Right lobe of liver (tissue), 6 donors: ENCODE measurements at regions not wholly inside any gene's neighbourhood (a gene's known extent, or its start where the extent isn't known, plus 50 kb on each side); places are given as distances from the start of the nearest gene placed in this dataset.
"Not testable (repeated sequence)": the region's sequence is repeated elsewhere in the genome, so short reads cannot be mapped to it uniquely, and the experiment has no call there.

Experiments used
- ATAC-seq, 4 donors: fragments of 200-7000 bp; cut with Tn5 transposase; one replicate each; pipeline ENCODE4 v1.9.1; 2020; ENCODE audit warnings: mild to moderate bottlenecking in 4 of 4, moderate library complexity in 4 of 4
- DNase-seq, 3 donors: peaks; one replicate each; pipeline ENCODE4 v3.0.0-alpha.2; 2020
- H3K27ac ChIP-seq, 3 donors: fragments of 200-600 bp; one replicate each; pipeline ENCODE4 v1.8.0; 2022
- H3K27me3 ChIP-seq, 2 donors: fragments of 200-600 bp; one replicate each; pipeline ENCODE4 v1.8.0; 2022
- H3K36me3 ChIP-seq, 4 donors: fragments of 200-600 bp; sonication (generic) in 1 of 4; one replicate each; pipeline versions ENCODE4 v1.5.1 to v1.8.0; 2017 to 2022; ENCODE audit warnings: control low read depth in 1 of 4
- H3K4me1 ChIP-seq, 4 donors: fragments of 200-600 bp; sonication (generic) in 1 of 4; one replicate each; pipeline versions ENCODE4 v1.5.1 to v1.8.0; 2017 to 2022; ENCODE audit warnings: control low read depth in 1 of 4
- H3K4me3 ChIP-seq, 3 donors: fragments of 200-600 bp; one replicate each; pipeline ENCODE4 v1.8.0; 2022
- H3K9me3 ChIP-seq, 4 donors: fragments of 200-600 bp; sonication (generic) in 1 of 4; one replicate each; pipeline versions ENCODE4 v1.5.1 to v1.8.0; 2017 to 2022; ENCODE audit warnings: control low read depth in 1 of 4
- CTCF ChIP-seq, 4 donors: fragments of 200-600 bp in 3 of 4; fragments of 450-650 bp in 1 of 4; IDR thresholded peaks; one replicate each; pipeline versions ENCODE4 v1.5.1 to v1.8.0; 2016 to 2022; ENCODE audit warnings: antibody characterized with exemption in 4 of 4, mild to moderate bottlenecking in 2 of 4
- POLR2A ChIP-seq: fragments of 450-650 bp; IDR thresholded peaks from one replicate; pipeline ENCODE4 v1.6.1; 2017; ENCODE audit warnings: antibody characterized with exemption, mild to moderate bottlenecking
- WGBS: methylation state at CpG from one replicate; pipeline ENCODE4 v1.1.6; 2018; ENCODE audit warnings: low coverage, low lambda C conversion rate; ENCODE audit not compliant: insufficient coverage; ENCODE audit errors: missing lambda C conversion rate; 5-methylcytosine and 5-hydroxymethylcytosine counted together
- intact Hi-C, 2 donors: fragments of 100-400 bp; cut with DNase I; formaldehyde crosslinking; loops; one replicate each; pipeline versions ENCODE4 v1.11.2 to v1.14.1; 2022
- donor health status: DM: no; HTN: yes; CAD: no.
- donor health status: DM: no; HTN: no; CAD: no.
- donor health status: DM: no; HTN: no; CAD: no.
- donor health status: DM: no; HTN: yes; CAD: no.
- donor health status: DM: no; HTN: yes; CAD: no.

- H3K4me1 ChIP-seq, H3K4me3 ChIP-seq, intact Hi-C loops, H3K27ac ChIP-seq, H3K27me3 ChIP-seq, ATAC-seq, DNase-seq, H3K36me3 ChIP-seq, H3K9me3 ChIP-seq: not testable (repeated sequence)
- 38% methylated on average over 1 of the region's 1 CpG for WGBS
Observed at GRCh38 chr7:26424319-26424718, 132.7 kb downstream of the SNX10 start.

- Histone ChIP-seq H3K4me3 (no peak overlapping the region), H3K36me3 (no peaks in the 10 kb centered on the region), H3K9me3 (no peaks in the 10 kb centered on the region), H3K4me1 (no peaks in the 10 kb centered on the region), H3K27ac (no peak overlapping the region), H3K27me3 (no peaks in the 10 kb centered on the region)
- TF ChIP-seq CTCF (IDR thresholded peaks at IDR 0.05) = no peak
- no peak for TF ChIP-seq POLR2A
- 100% methylated on average over 1 of the region's 1 CpG for WGBS
- DNase-seq = no peak
- intact Hi-C loops = no loop called here
- ATAC-seq = no peak
Observed at GRCh38 chr7:26425655-26426054, 134.0 kb downstream of the SNX10 start.

- no peak overlapping the region for H3K27ac ChIP-seq
- H3K4me3 ChIP-seq = no peak overlapping the region
- TF ChIP-seq POLR2A = no peak
- no peak for TF ChIP-seq CTCF (IDR thresholded peaks at IDR 0.05)
- DNase-seq (no peak), ATAC-seq (no peak)
- 51% methylated on average over 3 of the region's 5 CpGs for WGBS
- H3K4me1 ChIP-seq = no peaks in the 10 kb centered on the region
- H3K9me3 ChIP-seq = no peaks in the 10 kb centered on the region
- H3K27me3 ChIP-seq = no peaks in the 10 kb centered on the region
- H3K36me3 ChIP-seq = no peaks in the 10 kb centered on the region
- intact Hi-C loops = no loop called here
Observed at GRCh38 chr7:26426096-26426495, 134.4 kb downstream of the SNX10 start.

GRCh38 chr7:26428571-26428970 lies 136.9 kb downstream of the SNX10 start:
- DNase-seq (no peak), ATAC-seq (no peak)
- TF ChIP-seq POLR2A (no peak), CTCF (IDR thresholded peaks at IDR 0.05) (no peak)
- no peaks in the 10 kb centered on the region for H3K36me3 ChIP-seq
- no peaks in the 10 kb centered on the region for H3K27me3 ChIP-seq
- 35% methylated on average over 3 of the region's 3 CpGs for WGBS
- H3K4me3 ChIP-seq = no peak overlapping the region
- H3K9me3 ChIP-seq = no peaks in the 10 kb centered on the region
- no peaks in the 10 kb centered on the region for H3K4me1 ChIP-seq
- no peak overlapping the region for H3K27ac ChIP-seq
- intact Hi-C loops = no loop called here

- no peaks in the 10 kb centered on the region for H3K4me1 ChIP-seq
- no peak overlapping the region for H3K27ac ChIP-seq
- no peak for ATAC-seq
- no peak overlapping the region for H3K4me3 ChIP-seq
- no peak for DNase-seq
- no peaks in the 10 kb centered on the region for H3K36me3 ChIP-seq
- intact Hi-C loops = no loop called here
- no peaks in the 10 kb centered on the region for H3K27me3 ChIP-seq
- H3K9me3 ChIP-seq = no peaks in the 10 kb centered on the region
- WGBS = 54% methylated on average over 5 of the region's 5 CpGs
- TF ChIP-seq CTCF (IDR thresholded peaks at IDR 0.05) (no peak), POLR2A (no peak)
Observed at GRCh38 chr7:26429168-26429567, 137.5 kb downstream of the SNX10 start.
